HT-29 (cell line): ENCODE measurements at regions not wholly inside any gene's neighbourhood (a gene's known extent, or its start where the extent isn't known, plus 50 kb on each side); places are given as distances from the start of the nearest gene placed in this dataset.

Source experiments
- DNase-seq: peaks from one replicate; pipeline ENCODE4 v3.0.0-alpha.2; 2015; ENCODE audit warnings: low spot score

DNA sequence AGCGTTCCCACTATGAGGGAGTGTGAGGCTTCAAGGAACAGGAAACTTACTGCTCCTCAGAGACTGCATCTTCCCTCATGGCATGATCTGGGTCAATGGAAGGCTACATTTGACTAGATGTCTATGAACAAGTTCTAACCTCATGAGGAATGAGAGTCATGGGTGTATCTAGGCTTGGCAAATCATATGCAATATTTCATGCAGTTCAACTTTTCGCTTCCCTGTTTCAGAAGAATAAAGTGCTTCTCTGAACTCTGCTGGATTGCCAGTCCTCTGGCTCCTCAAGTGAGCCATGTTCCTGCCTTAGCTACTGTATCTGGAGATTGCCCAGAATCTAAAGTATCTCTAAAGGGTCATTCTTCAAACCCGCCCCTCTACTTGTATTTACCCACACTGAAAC lies 54.3 kb upstream of the SEMA3A start:
- no peak for DNase-seq

- DNase-seq: no peak
Measured at GRCh38 chr7:84248267-84248666, 53.7 kb upstream of the SEMA3A start.

DNA sequence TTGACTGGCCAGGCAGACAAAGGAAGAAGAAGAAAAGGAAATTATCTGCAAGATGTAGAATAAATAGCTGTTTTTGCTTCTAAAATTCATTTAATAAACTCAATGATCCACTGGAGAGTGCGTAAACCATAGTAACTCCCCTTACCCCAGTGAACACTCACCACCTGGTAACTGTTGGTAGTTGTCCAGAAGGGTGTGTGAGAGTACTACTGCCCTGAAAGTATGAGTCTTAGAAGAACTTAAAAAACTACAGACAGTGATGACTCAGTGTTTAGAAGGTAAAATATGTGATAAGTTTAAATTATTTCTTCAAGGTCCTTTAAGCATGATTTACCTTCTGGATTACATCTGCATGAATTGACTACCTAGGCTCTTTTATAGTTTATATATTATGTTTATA lies 53.0 kb upstream of the SEMA3A start:
- DNase-seq: no peak

GRCh38 chr7:84245835-84246234 lies 51.2 kb upstream of the SEMA3A start:
- peak; percentile 25 for DNase-seq
